ENCODE measurements at regions not wholly inside any gene's neighbourhood (a gene's known extent, or its start where the extent isn't known, plus 50 kb on each side); places are given as distances from the start of the nearest gene placed in this dataset.

GRCh38 chr17:71283486-71283885, 837.3 kb upstream of the SOX9 start:
- TF ChIP-seq CTCF (conservative IDR thresholded peaks at IDR 0.05) (no peak), EZH2 (IDR thresholded peaks at IDR 0.05; ENCODE audit: low read depth) (no peak)

All from PC-9 (cell line).